Iris pigment epithelial cell (primary cell): ENCODE measurements at regions not wholly inside any gene's neighbourhood (a gene's known extent, or its start where the extent isn't known, plus 50 kb on each side); places are given as distances from the start of the nearest gene placed in this dataset.
A peak's percentile ranks its signal among the peaks of the same experiment; 100 is the strongest.

Source experiments
- DNase-seq: peaks from one replicate; pipeline ENCODE4 v3.0.0-alpha.2; 2011; ENCODE audit warnings: low read depth

DNA sequence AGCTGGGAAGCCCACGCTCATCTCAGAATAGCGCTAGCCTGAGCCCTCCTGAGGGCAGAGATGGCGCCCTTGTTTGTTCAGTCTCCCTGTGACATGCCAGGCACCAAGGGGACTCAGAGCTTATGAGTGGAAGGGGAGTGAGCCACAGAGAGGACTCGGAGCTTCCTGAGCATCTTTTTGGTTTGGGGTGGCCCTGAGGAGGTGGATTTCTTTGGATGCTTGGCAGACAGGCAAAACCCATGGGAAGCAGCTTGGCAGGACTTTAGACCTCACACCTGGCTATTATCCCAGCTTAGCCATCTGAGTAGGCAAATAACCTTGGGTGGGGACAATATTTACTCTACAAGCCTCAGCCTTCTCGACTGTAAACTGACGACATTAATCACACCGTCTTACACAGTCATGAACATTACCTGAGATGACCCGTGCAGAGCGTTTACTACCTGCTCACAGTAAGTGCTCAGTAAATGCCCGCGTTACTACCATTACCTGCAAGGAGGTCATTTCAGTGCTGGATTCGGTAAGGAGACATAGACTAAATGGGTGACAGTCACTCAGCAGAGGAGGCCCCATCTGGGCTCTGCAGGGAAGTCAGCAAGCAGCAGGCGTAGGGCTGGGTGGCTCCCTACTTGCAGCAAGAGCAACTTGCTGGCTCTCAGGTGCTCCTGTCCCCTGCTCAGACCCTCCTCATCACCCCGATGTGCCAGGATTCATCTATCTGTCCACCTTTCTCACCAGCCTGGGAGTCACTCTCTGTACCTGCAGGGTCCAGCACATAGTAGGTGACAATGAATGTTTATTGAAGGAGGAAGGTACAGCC lies 54.9 kb downstream of the KLHDC7A start:
- no peak for DNase-seq

DNA sequence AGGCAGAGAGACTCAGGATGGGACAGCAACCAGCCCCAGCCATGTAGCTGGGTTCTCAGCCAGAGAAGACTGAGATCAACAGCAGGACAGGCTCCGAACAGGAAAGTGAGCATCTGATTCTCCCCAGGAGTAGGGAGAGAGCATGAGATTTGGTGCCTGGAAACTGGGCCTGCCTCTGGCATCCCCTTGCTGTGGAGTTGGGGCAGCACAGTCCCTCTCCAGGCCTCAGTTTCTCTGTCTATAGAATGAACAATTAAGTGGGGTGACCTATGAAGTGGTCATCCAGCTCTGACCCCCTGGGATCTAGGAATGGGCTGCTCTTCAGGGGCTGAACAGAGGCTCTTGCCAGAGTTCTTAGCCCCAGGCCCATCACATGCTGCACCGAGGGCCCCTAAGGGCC lies 55.6 kb downstream of the KLHDC7A start:
- no peak for DNase-seq

DNA sequence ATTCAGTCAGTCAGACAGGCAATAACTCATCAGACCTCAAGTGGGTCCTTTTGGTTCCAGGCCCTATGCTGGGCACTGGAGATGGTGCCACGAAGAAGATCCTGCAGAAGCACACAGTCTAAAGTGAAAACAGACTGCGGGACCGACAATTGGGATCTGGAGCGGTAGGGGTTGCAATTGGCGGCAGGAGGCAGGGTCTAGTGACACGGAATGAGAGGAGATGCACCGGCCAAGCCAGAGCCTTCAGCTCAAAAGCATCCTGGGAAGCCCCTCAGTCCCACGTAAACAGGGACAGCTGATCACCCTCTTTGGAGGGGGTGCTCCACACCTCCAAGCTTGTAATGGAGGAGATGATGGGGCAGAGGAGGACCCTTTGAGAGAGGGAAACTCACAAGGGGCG lies 56.2 kb downstream of the KLHDC7A start:
- no peak for DNase-seq

DNA sequence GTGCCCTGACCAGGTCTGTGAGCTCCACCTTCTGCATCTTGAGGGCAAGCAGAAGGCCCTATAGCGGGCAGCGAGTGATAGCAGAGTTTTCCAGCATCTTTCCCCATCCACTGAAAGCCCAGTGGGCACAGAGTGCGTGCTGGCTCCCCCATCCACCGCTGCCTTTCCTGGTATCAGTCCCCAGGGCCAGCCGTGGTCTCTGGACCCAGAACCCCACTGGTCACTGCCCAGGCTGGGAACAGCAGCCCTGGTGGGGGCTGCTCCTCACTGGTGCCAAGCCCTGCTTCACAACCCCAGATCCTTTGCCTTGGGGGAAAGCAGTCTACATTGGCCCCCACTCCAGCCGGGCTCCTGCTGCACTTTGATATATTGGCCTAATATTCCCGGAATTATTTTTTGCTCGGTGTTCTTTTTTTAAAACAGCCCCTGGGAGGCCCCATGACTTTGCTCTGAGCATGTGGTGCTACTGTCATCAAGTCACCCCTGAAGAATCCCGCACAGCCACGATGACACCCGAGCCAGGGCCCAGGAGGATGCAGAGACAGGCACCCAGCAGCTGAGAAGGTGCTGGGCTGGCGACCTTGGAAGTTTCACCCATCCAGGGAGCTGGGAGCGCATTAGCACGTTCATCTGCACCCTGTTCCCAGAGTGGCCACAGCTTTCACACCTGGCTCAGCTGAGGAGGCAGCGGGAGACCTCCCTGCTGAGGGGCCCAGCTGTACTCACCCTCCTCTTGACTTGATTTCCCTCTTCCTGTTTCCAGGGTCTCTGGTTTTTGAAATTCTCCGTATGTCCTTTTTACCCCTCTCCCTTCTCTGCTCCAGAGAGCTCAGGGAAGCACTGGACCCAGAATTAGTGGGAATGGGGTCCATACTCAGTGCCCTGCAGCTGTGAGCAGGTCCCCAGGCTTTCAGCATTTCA lies 56.9 kb downstream of the KLHDC7A start:
- DNase-seq: no peak

DNA sequence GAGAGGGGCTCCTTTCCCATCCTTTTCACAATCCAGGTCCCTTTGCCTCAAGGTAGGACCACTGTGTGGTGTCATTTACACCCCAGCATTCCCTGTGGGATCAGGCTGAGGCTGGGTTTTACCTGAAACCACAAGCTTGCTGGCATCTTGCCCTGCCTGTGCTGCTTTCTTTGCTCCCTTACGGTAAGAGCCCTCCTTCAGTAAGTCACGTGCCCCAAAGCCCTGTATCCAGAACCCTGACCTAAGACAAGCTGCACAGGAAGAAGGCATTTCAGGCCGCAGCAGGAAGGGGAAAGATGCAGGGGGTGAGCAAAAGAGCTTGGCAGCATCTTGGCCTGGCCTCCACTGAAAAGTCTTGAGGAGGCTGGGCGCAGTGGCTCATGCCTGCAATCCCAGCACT lies 58.4 kb downstream of the KLHDC7A start:
- no peak for DNase-seq

DNA sequence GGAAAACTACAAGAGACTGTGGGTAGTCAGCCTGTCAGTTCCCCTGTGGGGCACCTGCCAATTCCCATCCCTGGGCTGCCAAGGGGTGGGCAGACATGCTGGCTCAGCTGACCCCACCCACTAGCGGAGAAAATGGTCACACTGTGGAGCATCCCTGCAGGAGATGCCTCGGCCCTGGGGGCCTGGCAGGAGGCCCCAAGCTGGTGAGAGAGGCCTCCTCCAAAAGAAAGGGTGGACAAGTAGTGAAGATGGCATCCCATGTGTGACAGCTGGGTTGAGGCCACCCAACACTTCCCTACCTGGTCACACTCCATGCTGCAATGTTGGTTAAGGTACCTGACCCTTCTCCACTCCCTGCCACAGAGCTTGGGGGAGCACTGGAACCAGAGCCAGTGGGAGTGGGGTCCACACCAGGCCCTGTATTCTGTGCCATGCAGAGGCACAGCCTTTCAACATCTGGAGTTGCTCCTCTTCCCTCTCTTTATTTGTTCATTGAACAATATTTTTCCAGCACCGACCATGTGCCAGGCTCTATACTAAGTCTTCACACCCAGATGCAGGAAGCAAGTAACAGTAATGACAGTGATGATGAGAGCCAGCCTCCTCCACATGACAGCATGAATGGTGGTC lies 59.5 kb downstream of the KLHDC7A start:
- DNase-seq: no peak

DNA sequence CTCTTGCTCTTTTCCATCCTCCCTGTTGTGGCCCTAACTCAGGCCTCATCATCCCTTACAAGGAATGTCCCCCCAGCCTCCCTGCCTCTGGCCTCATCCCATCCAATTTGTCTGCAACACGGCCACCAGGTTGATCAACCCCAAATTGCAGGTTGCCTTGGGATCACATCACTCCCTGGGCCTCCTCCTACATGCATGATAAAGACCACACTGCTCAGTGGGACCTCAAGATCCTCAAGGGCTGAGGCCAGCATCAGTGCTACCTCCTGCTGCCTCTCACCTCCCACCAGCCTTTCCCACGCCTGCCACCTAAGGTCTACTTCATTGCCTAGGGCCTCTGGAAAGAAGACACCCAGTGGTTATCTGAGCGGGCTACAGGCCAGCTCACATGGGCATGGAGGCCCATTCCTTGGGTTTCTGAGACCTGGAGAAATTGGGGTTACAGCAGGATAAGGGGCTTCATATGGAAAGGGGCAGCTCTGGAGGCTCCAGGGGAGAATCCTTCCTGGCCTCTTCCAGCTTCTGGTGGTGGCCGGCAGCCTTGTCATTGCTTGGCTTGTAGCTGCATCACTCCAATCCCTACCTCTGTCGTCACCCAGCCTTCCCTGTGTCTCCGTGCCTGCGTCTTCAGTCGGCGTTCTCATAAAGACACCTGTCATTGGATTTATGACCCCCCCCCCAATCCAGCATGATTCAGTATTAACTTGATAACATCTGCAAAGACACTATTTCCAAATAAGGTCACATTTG lies 60.5 kb downstream of the KLHDC7A start:
- no peak for DNase-seq

DNA sequence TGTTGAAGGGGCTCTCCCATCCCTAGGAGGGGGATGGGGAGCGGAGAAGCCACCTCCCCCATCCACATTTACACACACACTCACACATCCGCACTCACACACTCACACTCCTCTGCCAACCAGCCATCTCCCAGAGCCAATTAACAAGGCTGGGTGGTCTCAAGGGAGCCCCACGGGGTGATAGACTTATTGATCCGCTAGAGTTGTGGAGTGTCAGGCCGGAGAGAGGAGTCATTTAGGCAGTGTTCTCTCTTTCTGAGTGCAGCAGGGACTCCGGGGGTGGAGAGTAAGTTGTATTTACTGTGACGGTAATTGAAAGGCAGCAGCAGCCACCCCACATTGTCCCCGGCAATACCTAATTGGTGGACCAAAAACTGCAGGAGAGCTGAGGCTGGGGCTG lies 61.6 kb downstream of the KLHDC7A start:
- no peak for DNase-seq

DNA sequence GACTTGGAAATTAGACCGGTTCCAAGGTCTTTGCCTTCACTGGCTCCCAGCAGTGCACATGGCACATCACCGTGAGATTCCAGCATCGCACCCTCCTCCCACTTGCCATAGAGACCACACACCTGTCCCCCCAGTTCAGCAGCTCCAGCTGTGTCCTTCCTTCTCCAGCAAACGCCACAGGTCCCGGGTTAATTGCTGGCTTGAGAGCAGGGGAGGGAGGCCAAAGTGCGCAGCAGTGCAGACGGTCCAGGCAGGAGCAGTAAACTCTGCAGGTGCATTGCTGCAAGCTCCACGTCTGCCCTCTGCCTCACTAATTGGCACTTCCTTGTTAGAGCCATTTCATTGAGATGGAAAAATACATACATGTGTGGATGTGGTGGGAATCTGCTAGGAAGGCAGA lies 65.3 kb downstream of the KLHDC7A start:
- DNase-seq: no peak

DNA sequence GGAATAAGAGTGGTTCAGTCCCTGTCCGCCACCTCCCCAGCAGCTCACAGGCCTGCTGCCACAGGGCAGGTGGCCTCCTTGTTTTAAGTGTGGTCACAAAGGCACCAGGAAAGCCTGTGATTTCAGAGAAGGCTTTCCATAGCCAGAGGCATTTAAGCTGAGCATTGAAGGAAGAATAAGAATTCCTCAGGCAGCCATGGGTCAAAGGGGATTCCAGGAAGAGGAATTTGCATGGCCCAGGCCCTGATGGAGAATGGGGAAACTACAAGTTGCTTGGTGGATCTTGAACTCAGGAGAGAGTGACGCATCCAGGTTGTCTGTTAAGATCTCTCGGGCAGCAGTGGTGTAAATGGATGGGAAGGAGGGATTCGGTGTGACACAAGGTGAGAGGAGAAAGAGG lies 66.7 kb downstream of the KLHDC7A start:
- DNase-seq: no peak

DNA sequence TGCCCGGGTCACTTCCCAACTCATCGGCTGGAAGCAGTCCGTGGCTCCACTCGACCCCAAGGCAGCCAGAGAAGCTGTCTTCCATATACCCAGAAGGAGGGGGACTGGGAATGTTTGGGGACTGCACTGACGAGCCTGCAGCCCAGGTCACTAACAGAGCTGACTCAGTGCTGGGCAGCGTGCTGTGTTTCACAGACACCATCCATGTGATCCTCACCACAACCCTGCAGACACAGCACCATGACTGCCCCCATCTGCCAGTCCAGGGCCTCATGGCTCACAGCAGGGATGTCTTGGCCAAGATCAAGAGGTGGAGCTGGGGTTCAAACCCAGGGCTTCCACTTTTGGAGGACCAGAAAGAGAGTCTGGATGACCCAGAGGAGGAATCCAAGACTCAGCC lies 67.9 kb downstream of the KLHDC7A start:
- no peak for DNase-seq

DNA sequence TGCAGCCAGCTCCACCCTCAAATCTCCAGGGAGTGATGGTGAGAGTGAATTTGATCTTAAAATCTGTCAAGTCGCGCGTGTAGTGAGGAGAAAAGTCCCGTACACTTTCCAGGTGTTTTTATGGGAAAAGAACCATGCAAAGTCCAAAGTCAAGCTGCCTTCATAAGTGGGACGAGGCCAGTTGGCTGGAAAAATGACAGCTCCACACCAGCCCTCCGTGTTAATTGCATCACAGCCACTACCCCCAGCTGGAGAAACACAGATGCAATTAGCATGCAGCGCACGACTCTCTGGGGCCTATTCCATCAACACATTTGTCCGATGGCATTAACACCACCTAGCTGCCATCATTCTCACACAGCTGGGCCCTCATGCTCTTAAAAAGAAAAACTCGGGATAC lies 68.4 kb downstream of the KLHDC7A start:
- no peak for DNase-seq

DNA sequence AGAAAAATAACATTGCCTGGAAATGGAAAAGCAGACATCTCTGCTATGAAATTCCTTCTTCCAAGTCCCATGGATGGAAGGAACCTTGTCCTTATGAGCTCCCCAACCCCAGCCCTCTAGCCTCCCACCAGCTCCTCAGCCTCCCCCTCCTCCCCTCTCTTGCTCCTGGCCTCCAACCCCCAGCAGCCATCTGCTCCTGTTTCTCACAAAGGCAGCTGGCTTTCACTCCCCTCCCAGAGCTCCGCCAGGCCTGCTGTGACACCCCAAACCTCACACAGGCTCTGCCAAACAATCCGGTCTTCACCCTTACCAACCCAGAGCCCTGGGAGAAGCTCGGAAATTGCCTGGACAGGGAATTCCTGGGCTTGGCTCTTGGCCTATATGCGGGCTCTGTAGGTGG lies 69.2 kb downstream of the KLHDC7A start:
- DNase-seq: no peak

DNA sequence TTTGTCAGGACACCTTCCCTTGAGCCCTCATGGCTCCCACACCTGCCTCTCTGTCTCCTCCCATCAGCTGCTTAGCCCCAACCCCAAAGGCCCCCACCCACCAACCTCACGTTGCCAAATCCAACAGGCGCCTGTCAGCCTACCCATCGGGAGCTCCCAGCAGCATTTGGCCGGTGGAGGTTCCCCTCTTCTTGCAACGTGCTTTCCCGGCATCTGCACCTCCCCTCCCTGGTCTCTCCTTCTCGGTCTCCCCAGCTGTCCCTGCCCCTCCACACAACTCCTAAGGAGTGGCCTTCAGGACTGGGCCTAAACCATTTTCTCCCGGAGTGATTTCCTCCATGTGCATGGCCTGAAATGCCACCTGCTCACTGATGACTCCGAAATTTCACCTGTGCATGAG lies 71.9 kb downstream of the KLHDC7A start:
- DNase-seq: no peak

DNA sequence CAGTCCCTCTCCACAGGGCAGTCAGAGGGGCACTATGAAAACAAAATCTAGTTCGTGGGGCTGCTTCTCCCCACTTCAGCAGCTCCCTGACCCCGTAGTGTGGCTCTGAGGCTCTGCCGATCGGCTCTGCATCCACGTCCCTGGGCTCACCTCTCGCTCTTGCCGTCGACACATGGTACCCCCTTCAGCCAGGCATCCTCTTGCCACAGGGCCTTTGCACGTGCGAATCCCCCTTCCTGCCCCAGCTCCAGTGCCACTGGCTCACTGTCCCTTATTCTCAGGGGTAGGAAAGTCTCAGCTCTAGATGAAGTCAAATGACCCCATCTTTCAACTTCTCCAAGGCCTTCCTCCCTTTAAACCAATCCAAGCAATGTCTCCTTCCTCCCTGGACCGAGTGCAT lies 72.7 kb downstream of the KLHDC7A start:
- DNase-seq: no peak

DNA sequence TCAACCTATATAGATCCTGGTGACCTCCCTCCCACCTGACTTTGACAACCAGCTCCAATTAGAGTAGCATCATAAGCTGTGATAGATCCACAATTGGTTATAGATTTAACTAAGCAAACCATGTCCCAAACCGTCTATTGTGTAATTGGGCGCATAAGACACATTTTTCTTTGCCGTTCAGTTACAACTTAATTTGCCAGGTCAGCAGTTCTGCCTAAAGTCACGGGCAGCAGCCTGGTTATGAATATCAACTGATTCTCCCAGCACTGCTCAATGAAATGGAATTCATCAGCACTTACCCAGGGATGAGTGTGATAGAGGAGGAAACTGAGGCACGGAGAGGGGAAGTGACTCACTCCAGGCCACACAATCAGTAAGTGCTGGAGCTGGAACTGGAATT lies 73.4 kb downstream of the KLHDC7A start:
- DNase-seq: no peak

DNA sequence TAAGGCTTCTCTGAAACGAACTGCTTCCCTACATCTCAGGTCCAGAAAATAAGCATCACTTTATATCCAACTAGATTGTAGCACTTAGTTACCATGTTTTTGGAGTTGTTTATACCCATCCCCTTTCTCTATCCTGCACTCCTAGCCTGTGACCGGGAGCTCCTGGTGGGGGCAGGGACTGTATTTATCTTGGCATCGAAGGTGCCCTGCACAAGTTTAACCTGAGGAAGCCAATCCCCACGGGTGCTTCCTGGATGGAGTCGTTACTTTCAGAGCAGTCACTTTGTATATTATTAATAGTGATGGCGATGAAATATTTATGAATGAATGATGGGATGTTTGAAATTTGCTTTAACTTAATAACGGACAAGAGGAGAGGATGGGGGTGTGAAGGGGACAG lies 73.9 kb downstream of the KLHDC7A start:
- no peak for DNase-seq

DNA sequence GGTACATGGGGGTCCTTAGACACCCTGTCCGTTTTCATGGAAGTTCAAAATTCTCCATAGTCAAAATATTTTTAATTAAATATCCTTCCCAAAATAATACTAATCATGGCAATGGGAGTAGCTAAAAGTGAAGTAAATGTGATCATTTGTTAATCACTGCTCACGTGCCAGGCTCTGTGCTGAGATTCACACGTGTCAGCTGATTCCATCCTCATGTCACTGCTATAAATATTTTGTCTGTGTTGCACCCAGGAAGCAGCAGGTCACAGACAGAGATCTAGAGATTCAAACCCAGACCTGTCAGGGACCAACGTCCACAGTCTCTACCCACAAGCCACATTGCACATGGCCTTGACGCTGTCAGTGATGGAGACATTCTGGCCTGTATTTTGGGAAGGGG lies 74.3 kb downstream of the KLHDC7A start:
- no peak for DNase-seq

DNA sequence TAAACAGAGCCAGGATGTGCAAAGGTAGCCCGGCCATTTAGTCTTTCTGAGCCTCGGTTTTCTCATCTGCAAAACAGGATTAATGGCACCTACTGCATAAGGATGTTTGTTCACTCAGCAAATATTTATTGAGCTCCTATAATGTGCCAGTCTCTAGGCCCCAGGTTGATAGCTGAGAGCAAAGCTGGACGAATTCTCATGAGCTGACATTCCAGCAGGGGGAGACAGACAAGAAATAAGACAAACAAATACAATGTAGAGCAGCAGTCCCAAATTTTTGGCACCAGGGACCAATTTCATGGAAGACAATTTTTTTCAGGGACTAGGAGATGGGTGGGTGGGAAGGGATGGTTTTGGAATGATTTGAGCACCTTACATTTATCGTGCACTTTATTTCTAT lies 74.3 kb upstream of the PAX7 start:
- peak; percentile 25 for DNase-seq

DNA sequence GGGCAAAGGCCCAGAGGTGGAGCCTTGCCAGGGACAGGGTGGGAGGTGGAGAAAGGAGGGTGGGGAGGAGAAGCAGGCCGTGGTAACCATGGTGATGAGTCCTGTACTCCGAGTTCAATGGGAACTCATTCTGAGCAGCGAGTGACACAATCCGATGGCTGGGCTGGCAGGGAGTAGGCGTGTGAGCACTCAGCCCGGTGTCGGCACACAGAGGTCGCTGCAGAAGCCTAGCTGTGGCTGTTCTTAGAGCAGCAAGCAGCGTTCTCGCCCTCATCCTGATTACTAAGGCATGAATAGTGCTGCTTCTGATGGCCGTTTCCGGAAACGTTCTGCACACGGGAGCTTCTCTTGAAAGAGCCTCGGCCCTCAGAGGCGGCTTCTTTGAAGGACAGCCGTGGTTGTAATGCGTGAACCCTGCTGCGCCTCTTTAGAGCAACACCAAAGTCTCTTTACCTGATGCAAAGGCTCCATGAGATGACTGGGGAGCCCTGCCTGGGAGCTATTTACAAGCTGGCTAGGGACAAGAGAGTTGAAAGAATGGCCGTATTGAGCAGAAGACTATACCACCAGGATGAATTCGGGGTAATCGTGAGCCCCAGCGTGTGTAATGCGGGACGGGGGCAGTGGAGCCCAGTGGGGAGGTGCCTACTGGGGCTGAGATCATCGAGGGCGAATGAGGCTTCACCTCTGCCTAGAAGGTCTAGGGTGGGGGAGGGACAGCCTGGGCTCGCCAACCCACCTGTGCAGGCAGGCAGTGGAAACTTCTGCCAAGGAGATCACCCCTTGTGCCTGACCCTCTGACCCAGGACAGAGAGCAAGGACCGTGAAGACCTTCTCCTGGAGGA lies 72.8 kb upstream of the PAX7 start:
- peak; percentile 3 for DNase-seq

DNA sequence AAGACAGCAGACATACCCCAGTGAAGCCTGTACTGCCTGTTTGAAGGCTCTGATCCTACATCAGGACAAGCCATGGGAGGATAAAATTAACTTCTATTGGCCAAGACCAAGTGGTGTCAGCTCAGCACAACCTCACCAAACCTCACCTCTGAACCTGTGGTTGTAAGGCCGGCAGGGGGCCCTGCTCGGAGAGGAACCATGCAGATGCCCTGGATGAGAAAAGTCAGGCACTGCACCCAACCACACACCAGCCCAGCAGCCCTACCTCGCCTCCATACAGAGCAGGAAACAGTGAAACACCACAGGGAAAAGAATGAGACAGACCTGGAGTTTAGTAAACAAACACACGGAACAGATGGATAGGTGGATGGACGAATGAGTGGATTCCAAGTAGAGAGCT lies 70.0 kb upstream of the PAX7 start:
- no peak for DNase-seq
